HFF-Myc (cell line): ENCODE measurements at regions not wholly inside any gene's neighbourhood (a gene's known extent, or its start where the extent isn't known, plus 50 kb on each side); places are given as distances from the start of the nearest gene placed in this dataset.

Experiments
- DNase-seq: peaks from one replicate; pipeline ENCODE4 v3.0.0-alpha.2; 2011; ENCODE audit warnings: low read depth; ENCODE audit errors: extremely low read depth
- H3K4me3 ChIP-seq: replicated peaks from 2 replicates; pipeline ENCODE4 v1.5.1; 2011; ENCODE audit warnings: low read depth, mild to moderate bottlenecking, control low read depth, low read length
- TF ChIP-seq, protein P1 (sequence below): IDR thresholded peaks from 2 replicates; pipeline ENCODE4 v1.5.1; 2012; ENCODE audit warnings: mild to moderate bottlenecking, low read depth, low read length, control low read depth; ENCODE audit errors: missing control alignments

DNA sequence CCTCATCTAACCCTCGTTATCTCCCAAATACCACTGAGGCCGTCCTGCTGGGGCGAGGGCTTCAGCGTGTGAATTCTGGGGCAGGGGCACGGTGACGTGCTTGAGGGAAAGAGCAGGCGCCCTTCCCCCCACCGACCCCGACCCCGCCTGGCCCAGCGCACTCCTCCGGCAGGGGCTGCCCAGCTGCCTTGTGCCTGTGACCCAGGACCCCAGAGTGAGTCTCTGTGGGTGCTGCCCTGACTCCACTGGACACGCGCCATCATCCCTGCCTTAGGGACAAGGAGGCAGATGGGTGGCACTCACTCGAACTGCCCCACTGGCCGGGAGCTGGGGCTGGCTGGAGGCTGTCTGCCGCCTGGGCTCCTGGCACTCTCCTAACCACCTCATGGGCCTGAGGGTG lies 136.2 kb upstream of the LPCAT1 start:
- H3K4me3 ChIP-seq: no peak overlapping the region
- no peak for DNase-seq
- TF ChIP-seq, protein P1, sequence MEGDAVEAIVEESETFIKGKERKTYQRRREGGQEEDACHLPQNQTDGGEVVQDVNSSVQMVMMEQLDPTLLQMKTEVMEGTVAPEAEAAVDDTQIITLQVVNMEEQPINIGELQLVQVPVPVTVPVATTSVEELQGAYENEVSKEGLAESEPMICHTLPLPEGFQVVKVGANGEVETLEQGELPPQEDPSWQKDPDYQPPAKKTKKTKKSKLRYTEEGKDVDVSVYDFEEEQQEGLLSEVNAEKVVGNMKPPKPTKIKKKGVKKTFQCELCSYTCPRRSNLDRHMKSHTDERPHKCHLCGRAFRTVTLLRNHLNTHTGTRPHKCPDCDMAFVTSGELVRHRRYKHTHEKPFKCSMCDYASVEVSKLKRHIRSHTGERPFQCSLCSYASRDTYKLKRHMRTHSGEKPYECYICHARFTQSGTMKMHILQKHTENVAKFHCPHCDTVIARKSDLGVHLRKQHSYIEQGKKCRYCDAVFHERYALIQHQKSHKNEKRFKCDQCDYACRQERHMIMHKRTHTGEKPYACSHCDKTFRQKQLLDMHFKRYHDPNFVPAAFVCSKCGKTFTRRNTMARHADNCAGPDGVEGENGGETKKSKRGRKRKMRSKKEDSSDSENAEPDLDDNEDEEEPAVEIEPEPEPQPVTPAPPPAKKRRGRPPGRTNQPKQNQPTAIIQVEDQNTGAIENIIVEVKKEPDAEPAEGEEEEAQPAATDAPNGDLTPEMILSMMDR: no peak

DNA sequence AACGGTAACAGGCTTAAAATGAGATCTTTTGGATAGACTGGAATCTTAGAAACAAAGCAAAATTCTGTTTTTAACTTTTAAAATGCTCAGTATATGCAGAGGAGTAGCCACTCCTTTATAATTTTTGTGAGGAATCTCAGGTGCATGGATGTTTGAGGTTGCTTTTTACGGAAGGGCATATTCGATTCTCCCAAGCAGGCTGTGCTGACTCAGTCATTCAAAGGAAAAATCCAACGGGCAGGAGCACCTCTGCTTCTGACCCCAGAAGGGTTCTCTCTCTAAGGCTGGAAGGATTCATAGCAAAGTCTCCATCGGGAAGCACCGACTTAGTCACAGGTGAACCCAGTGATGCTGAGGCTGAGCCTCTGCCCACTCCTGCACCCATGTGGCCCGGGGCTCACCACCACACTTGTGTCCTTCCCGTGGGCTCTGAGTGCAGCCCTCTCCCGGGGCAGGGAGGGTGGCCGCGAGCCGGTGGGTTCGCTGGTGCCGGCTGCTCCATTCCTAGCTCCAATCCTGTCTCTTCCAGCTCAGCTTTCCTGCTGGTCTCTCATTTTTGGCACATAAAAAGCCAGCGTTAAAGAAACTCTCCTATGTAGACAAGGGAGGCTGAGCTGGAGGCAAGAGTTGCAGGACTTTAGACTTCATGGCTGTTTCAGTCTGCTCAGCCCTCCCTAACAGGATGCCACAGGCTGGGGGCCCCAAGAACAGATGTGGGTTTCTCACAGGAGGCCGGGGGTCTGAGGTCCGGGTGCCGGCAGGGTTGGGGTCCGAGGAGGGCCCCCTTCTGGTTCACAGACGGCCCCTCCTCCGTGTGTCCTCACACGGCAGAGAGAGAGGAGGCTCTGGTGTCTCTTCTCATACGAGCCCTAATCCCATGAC lies 135.6 kb upstream of the LPCAT1 start:
- TF ChIP-seq, protein P1: no peak
- DNase-seq: no peak
- no peak overlapping the region for H3K4me3 ChIP-seq

DNA sequence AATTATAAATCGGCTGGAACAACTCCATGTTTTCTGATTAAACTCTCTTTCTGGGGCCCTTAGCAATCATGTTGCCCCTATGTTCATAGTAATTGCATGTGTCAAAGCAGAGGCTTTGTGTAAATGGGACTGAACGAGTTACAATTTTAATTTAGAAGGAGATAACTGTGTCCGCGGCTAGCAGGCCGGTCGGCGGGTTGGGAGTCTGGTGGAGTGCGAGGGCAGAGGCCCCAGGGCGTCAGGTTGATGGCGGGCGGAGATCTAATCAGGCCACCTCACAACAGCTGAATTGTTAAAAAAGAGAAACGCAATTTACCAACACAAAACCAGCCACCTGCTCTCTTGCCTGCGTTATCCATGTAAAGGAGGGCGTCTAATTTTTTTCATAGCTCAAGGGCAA lies 134.9 kb upstream of the LPCAT1 start:
- DNase-seq: no peak
- TF ChIP-seq, protein P1: no peak
- no peak overlapping the region for H3K4me3 ChIP-seq

DNA sequence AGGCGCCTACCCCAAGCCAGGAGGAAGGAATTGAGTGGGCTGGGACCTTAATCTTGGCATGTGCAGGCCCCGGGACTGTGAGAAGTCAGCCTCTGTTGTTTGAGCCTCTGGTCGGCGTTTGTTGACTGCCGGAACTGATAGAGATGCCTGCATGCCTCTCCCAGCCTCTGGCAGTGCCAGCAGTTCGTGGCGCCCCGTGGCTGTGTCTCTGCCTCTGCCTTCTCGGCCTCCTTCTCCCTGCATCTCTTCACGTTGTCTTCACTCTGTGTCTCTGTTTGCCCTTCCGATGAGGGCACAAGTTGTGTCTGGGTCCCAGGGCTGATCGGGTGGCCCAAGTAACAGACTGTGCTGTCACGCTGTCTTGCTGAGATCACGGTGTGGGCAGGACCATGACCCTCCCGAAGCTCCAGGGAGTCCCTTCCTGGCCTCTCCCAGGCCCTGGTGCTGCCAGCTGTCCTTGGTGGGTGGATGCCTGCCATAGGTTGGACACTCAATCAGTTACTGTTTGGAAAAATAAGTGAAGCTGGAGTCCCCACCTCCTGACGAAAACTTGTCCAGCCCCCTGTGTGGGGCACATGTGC lies 133.5 kb upstream of the LPCAT1 start:
- no peak overlapping the region for H3K4me3 ChIP-seq
- TF ChIP-seq, protein P1: no peak
- no peak for DNase-seq

DNA sequence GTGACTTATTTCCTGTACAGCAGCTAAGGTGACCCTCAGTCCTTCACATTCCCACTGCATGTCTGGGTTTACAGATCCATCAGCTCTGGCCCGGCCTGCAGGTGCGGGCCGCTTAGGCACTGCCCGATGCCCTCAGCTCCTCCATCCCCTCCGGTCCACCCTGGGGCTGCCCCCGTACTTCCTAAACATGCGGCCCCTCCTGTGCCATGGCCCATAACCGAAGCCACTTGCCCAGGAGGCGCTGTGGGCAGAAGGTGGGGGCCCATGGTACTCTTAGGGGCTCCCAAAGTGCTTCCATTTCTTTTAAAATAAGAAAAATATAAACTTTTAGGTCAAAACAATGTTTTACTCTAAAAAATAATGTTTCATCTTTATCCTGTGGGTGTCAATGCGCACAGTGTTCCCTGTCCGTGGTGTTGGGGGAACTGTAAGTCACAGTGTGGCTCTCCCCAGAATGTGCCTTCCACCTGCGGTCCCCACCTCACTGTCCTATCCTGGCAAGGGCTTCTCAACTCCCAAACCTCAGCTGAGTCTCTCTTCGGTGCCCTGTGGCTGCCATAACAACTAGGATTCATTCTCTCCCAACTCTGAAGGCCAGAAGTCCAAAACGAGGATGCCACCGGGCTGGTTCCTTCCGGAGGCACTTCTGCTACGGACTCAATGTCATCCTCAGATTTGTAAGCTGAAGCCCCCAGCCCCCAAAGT lies 132.7 kb upstream of the LPCAT1 start:
- H3K4me3 ChIP-seq: no peak overlapping the region
- no peak for DNase-seq
- TF ChIP-seq, protein P1: no peak

- H3K4me3 ChIP-seq: no peak overlapping the region
- DNase-seq: no peak
- TF ChIP-seq, protein P1: no peak
These were observed 131.9 kb upstream of the LPCAT1 start for GRCh38 chr5:1655496-1656270.
